T-cell (primary cell): ENCODE measurements at regions not wholly inside any gene's neighbourhood (a gene's known extent, or its start where the extent isn't known, plus 50 kb on each side); places are given as distances from the start of the nearest gene placed in this dataset.
A peak's percentile ranks its signal among the peaks of the same experiment; 100 is the strongest.

Source experiments
- ATAC-seq, 4 experiments: fragments of 200-7000 bp in 3 of 4; fragments of 150-1000 bp in 1 of 4; cut with Tn5 transposase; replicated peaks in 1 of 4; 1 replicate in 3 of 4; 2 replicates in 1 of 4; pipeline ENCODE4 v1.10.0; 2021; ENCODE audit warnings: moderate library complexity in 3 of 4, mild to moderate bottlenecking in 2 of 4, moderate number of reproducible peaks in 1 of 4
- CTCF ChIA-PET, 2 donors: fragments of 300-600 bp; sonication (Branson Sonifier 250); formaldehyde crosslinking; loops; one replicate each; lab custom pipeline; 2022; ENCODE audit warnings: antibody characterized with exemption in 2 of 2; lab: Charles Lee
- POLR2A ChIA-PET, 2 donors: fragments of 300-600 bp; sonication (Branson Sonifier 250); formaldehyde crosslinking; loops; one replicate each; lab custom pipeline; 2022; ENCODE audit warnings: antibody characterized with exemption in 2 of 2; lab: Charles Lee
- DNase-seq, 35 experiments: peaks; one replicate each; pipeline versions ENCODE4 v3.0.0 to v3.0.0-alpha.2; 2013 to 2023
- H3K27ac ChIP-seq: one replicate; pipeline ENCODE4 v1.5.1; 2013; ENCODE audit warnings: low read length
- H3K27me3 ChIP-seq, 2 experiments: replicated peaks in 1 of 2; 1 replicate in 1 of 2; 2 replicates in 1 of 2; pipeline versions ENCODE4 v1.6.1 to v1.7.0; 2013; ENCODE audit warnings: low read length in 1 of 2, mixed read lengths in 1 of 2; ENCODE audit not compliant: control insufficient read depth in 2 of 2, insufficient read depth in 2 of 2; ENCODE audit errors: extremely low read depth in 1 of 2
- H3K36me3 ChIP-seq, 2 donors: 1 replicate in 1 of 2; 2 replicates in 1 of 2; pipeline versions ENCODE4 v1.6.1 to v1.7.0; 2013; ENCODE audit warnings: low read length in 1 of 2; ENCODE audit not compliant: control insufficient read depth in 2 of 2, insufficient read depth in 1 of 2; ENCODE audit errors: extremely low read depth in 1 of 2
- H3K4me1 ChIP-seq, 2 experiments: 1 replicate in 1 of 2; 2 replicates in 1 of 2; pipeline versions ENCODE4 v1.6.1 to v1.7.0; 2013; ENCODE audit warnings: low read length in 2 of 2, mixed read lengths in 1 of 2; ENCODE audit not compliant: insufficient read depth in 2 of 2, control insufficient read depth in 1 of 2; ENCODE audit errors: extremely low read depth in 1 of 2
- H3K4me3 ChIP-seq, 2 donors: 1 replicate in 1 of 2; 2 replicates in 1 of 2; pipeline versions ENCODE4 v1.5.1 to v1.7.0; 2013; ENCODE audit warnings: mild to moderate bottlenecking in 2 of 2, low read length in 1 of 2, moderate library complexity in 1 of 2; ENCODE audit not compliant: control insufficient read depth in 1 of 2; ENCODE audit errors: extremely low read depth in 1 of 2
- H3K9me3 ChIP-seq: 2 replicates; pipeline ENCODE4 v1.7.0; 2013
- H3K27ac Mint-ChIP-seq, 2 donors: one replicate each; pipeline ENCODE4 v1.8.0; 2020 to 2021; ENCODE audit warnings: mild to moderate bottlenecking in 2 of 2, mixed read lengths in 2 of 2
- H3K27me3 Mint-ChIP-seq, 2 donors: one replicate each; pipeline ENCODE4 v1.8.0; 2021 to 2022; ENCODE audit warnings: mixed read lengths in 2 of 2
- H3K36me3 Mint-ChIP-seq: one replicate; pipeline ENCODE4 v1.8.0; 2021; ENCODE audit warnings: mixed read lengths
- H3K4me1 Mint-ChIP-seq, 3 donors: one replicate each; pipeline ENCODE4 v1.8.0; 2020 to 2022; ENCODE audit warnings: mixed read lengths in 3 of 3, mild to moderate bottlenecking in 1 of 3
- H3K4me3 Mint-ChIP-seq, 3 donors: one replicate each; pipeline ENCODE4 v1.8.0; 2020 to 2022; ENCODE audit warnings: mild to moderate bottlenecking in 3 of 3, mixed read lengths in 3 of 3, moderate library complexity in 3 of 3
- H3K9me3 Mint-ChIP-seq, 3 donors: one replicate each; pipeline ENCODE4 v1.8.0; 2020 to 2022; ENCODE audit warnings: mixed read lengths in 3 of 3
- WGBS: methylation state at CpG from one replicate; pipeline ENCODE4 v1.1.5; 2013; ENCODE audit warnings: missing lambda C conversion rate; ENCODE audit not compliant: insufficient coverage; 5-methylcytosine and 5-hydroxymethylcytosine counted together

- peak overlapping the region in 1 of 3 donors; percentile 31 for H3K4me3 Mint-ChIP-seq
- WGBS: no CpG with 5 or more reads among the region's 9 CpGs
- ChIA-PET POLR2A (no interaction called here), CTCF (interaction anchor here in 1 of 2 donors (0.6 kb wide), 1 partner anchor 103 kb away, joined by 5 read pairs; no protein-coding TSS in a partner anchor)
- DNase-seq (peak in 1 of 35 experiments; percentile 12), ATAC-seq (no peak)
- peaks cover 0 to 2% of the 10 kb centered on the region in 2 experiments for H3K27me3 ChIP-seq
- no peaks in the 10 kb centered on the region for H3K36me3 ChIP-seq
- H3K27ac ChIP-seq: no peak overlapping the region
- H3K4me1 ChIP-seq: no peaks in the 10 kb centered on the region
- no peaks in the 10 kb centered on the region for H3K36me3 Mint-ChIP-seq
- H3K9me3 Mint-ChIP-seq: peaks cover 0 to 4% (median 0%) of the 10 kb centered on the region in 3 donors
- H3K4me3 ChIP-seq: no peak overlapping the region
- peaks cover 0 to 22% of the 10 kb centered on the region in 2 donors for H3K27me3 Mint-ChIP-seq
- no peaks in the 10 kb centered on the region for H3K9me3 ChIP-seq
- H3K27ac Mint-ChIP-seq: peak overlapping the region in 1 of 2 donors; percentile 40
- peaks cover 0 to 14% (median 0%) of the 10 kb centered on the region in 3 donors for H3K4me1 Mint-ChIP-seq
Measured at GRCh38 chrX:19194285-19195242, 72.3 kb upstream of the ADGRG2 start.

- CTCF ChIA-PET: no interaction called here
- H3K4me3 Mint-ChIP-seq: peak overlapping the region in 1 of 3 donors; percentile 25
Measured at GRCh38 chrX:19195243-19195610, 73.0 kb upstream of the ADGRG2 start.

GRCh38 chrX:19198473-19198872 is 76.2 kb upstream of the ADGRG2 start:
- POLR2A ChIA-PET: no interaction called here
- Mint-ChIP-seq H3K27ac (no peak overlapping the region), H3K4me3 (no peak overlapping the region), H3K27me3 (peaks cover 0 to 16% of the 10 kb centered on the region in 2 donors), H3K4me1 (peaks cover 0 to 14% (median 0%) of the 10 kb centered on the region in 3 donors), H3K36me3 (no peaks in the 10 kb centered on the region), H3K9me3 (no peaks in the 10 kb centered on the region)
- Histone ChIP-seq H3K27ac (no peak overlapping the region), H3K4me1 (no peaks in the 10 kb centered on the region), H3K4me3 (no peak overlapping the region), H3K27me3 (no peaks in the 10 kb centered on the region), H3K9me3 (no peaks in the 10 kb centered on the region), H3K36me3 (no peaks in the 10 kb centered on the region)
- WGBS: no CpG with 5 or more reads among the region's 2 CpGs
- DNase-seq (peak in 1 of 35 experiments; percentile 5), ATAC-seq (no peak)
- CTCF ChIA-PET: no interaction called here

More at GRCh38 chrX:19195243-19195610, 73.0 kb upstream of the ADGRG2 start:
- H3K27me3 ChIP-seq: peaks cover 0 to 2% of the 10 kb centered on the region in 2 experiments
- peak in 1 of 4 experiments; percentile 49 for ATAC-seq
- no peak for DNase-seq
- peaks cover 0 to 4% (median 0%) of the 10 kb centered on the region in 3 donors for H3K9me3 Mint-ChIP-seq
- no peaks in the 10 kb centered on the region for H3K36me3 Mint-ChIP-seq
- peaks cover 0 to 14% (median 0%) of the 10 kb centered on the region in 3 donors for H3K4me1 Mint-ChIP-seq
- H3K27ac Mint-ChIP-seq: peak overlapping the region in 1 of 2 donors; percentile 40
- H3K27me3 Mint-ChIP-seq: peaks cover 0 to 22% of the 10 kb centered on the region in 2 donors
- H3K27ac ChIP-seq: no peak overlapping the region
- H3K4me1 ChIP-seq: no peaks in the 10 kb centered on the region
- H3K36me3 ChIP-seq: no peaks in the 10 kb centered on the region
- H3K9me3 ChIP-seq: no peaks in the 10 kb centered on the region
- WGBS: 20% methylated on average over 1 of the region's 11 CpGs
- POLR2A ChIA-PET: no interaction called here
- H3K4me3 ChIP-seq: no peak overlapping the region

- no peaks in the 10 kb centered on the region for H3K9me3 Mint-ChIP-seq
- Histone ChIP-seq H3K9me3 (no peaks in the 10 kb centered on the region), H3K27ac (no peak overlapping the region), H3K4me1 (no peaks in the 10 kb centered on the region), H3K36me3 (no peaks in the 10 kb centered on the region), H3K27me3 (no peaks in the 10 kb centered on the region), H3K4me3 (no peak overlapping the region)
- no peak for ATAC-seq
- DNase-seq: no peak
- no peaks in the 10 kb centered on the region for H3K36me3 Mint-ChIP-seq
- ChIA-PET POLR2A (no interaction called here), CTCF (no interaction called here)
- WGBS: no CpG with 5 or more reads among the region's 1 CpG
- H3K4me3 Mint-ChIP-seq: no peak overlapping the region
- H3K27me3 Mint-ChIP-seq: no peaks in the 10 kb centered on the region
- H3K4me1 Mint-ChIP-seq: no peaks in the 10 kb centered on the region
- H3K27ac Mint-ChIP-seq: no peak overlapping the region
Measured at GRCh38 chrX:19202171-19202570, 79.9 kb upstream of the ADGRG2 start.

- no peak overlapping the region for H3K4me3 Mint-ChIP-seq
- Histone ChIP-seq H3K4me3 (no peak overlapping the region), H3K4me1 (no peaks in the 10 kb centered on the region), H3K27ac (no peak overlapping the region), H3K36me3 (no peaks in the 10 kb centered on the region), H3K27me3 (no peaks in the 10 kb centered on the region), H3K9me3 (no peaks in the 10 kb centered on the region)
- no peaks in the 10 kb centered on the region for H3K9me3 Mint-ChIP-seq
- H3K27me3 Mint-ChIP-seq: peaks cover 0 to 11% of the 10 kb centered on the region in 2 donors
- WGBS: no CpG with 5 or more reads among the region's 6 CpGs
- no peaks in the 10 kb centered on the region for H3K36me3 Mint-ChIP-seq
- H3K4me1 Mint-ChIP-seq: no peaks in the 10 kb centered on the region
- CTCF ChIA-PET: no interaction called here
- H3K27ac Mint-ChIP-seq: no peak overlapping the region
- POLR2A ChIA-PET: no interaction called here
- ATAC-seq: no peak
- DNase-seq: no peak
Measured at GRCh38 chrX:19204636-19205035, 82.4 kb upstream of the ADGRG2 start.

GRCh38 chrX:19212037-19212436 is 89.8 kb upstream of the ADGRG2 start:
- H3K27me3 ChIP-seq: peaks cover 0 to 2% of the 10 kb centered on the region in 2 experiments
- Mint-ChIP-seq H3K27me3 (peaks cover 2 to 33% of the 10 kb centered on the region in 2 donors), H3K4me3 (no peak overlapping the region), H3K4me1 (peaks cover 0 to 9% (median 0%) of the 10 kb centered on the region in 3 donors), H3K27ac (peak overlapping the region in 1 of 2 donors; percentile 72), H3K9me3 (no peaks in the 10 kb centered on the region), H3K36me3 (no peaks in the 10 kb centered on the region)
- ChIA-PET POLR2A (no interaction called here), CTCF (no interaction called here)
- ATAC-seq: no peak
- DNase-seq: peak in 1 of 35 experiments; percentile 5
- H3K4me1 ChIP-seq: peaks cover 0 to 6% of the 10 kb centered on the region in 2 experiments
- no peak overlapping the region for H3K27ac ChIP-seq
- H3K36me3 ChIP-seq: no peaks in the 10 kb centered on the region
- H3K4me3 ChIP-seq: no peak overlapping the region
- H3K9me3 ChIP-seq: no peaks in the 10 kb centered on the region
